Stomach (tissue), 4 donors: ENCODE measurements at regions not wholly inside any gene's neighbourhood (a gene's known extent, or its start where the extent isn't known, plus 50 kb on each side); places are given as distances from the start of the nearest gene placed in this dataset.

ENCODE experiments used
- CTCF ChIP-seq, 7 experiments: fragments of 450-650 bp in 4 of 7; fragments of 200-600 bp in 3 of 7; sonication (generic) in 3 of 7; IDR thresholded peaks; one replicate each; pipeline ENCODE4 v1.5.1; 2016 to 2019; ENCODE audit warnings: antibody characterized with exemption in 7 of 7, control low read depth in 2 of 7, mild to moderate bottlenecking in 1 of 7
- POLR2A ChIP-seq, 4 donors: fragments of 450-650 bp; IDR thresholded peaks; one replicate each; pipeline ENCODE4 v1.6.1; 2016; ENCODE audit warnings: antibody characterized with exemption in 4 of 4, control low read depth in 2 of 4, mild to moderate bottlenecking in 1 of 4, moderate library complexity in 1 of 4
- POLR2AphosphoS5 ChIP-seq, 3 donors: sonication (generic); formaldehyde crosslinking; IDR thresholded peaks; one replicate each; pipeline ENCODE4 v1.6.1; 2016; ENCODE audit warnings: antibody characterized with exemption in 3 of 3

- no peak for TF ChIP-seq POLR2AphosphoS5 (IDR thresholded peaks at IDR 0.05)
- no peak for TF ChIP-seq POLR2A (IDR thresholded peaks at IDR 0.05)
- no peak for TF ChIP-seq CTCF (IDR thresholded peaks at IDR 0.05)
Observed at GRCh38 chr5:61263561-61264272, 68.3 kb upstream of the ZSWIM6 start.
